Karpas-422 (cell line): ENCODE measurements at regions not wholly inside any gene's neighbourhood (a gene's known extent, or its start where the extent isn't known, plus 50 kb on each side); places are given as distances from the start of the nearest gene placed in this dataset.
"Not testable (repeated sequence)": the region's sequence is repeated elsewhere in the genome, so short reads cannot be mapped to it uniquely, and the experiment has no call there.

Experiments
- DNase-seq: peaks from one replicate; pipeline ENCODE4 v3.0.0-alpha.2; 2015
- H2AFZ ChIP-seq: fragments of 200-600 bp; sonication (generic); 2 replicates; pipeline ENCODE4 v1.6.1; 2014; ENCODE audit warnings: antibody characterized with exemption, low read length, mixed read lengths
- H3K27ac ChIP-seq: fragments of 200-600 bp; sonication (generic); 2 replicates; pipeline ENCODE4 v1.5.1; 2014; ENCODE audit warnings: mild to moderate bottlenecking, low read length, moderate library complexity
- H3K27me3 ChIP-seq: fragments of 200-600 bp; sonication (generic); 2 replicates; pipeline ENCODE4 v1.6.1; 2014; ENCODE audit warnings: low read length, mixed read lengths
- H3K36me3 ChIP-seq: fragments of 200-600 bp; sonication (generic); 2 replicates; pipeline ENCODE4 v1.6.1; 2014; ENCODE audit warnings: low read length, mixed read lengths; ENCODE audit not compliant: insufficient read depth
- H3K4me1 ChIP-seq: fragments of 200-600 bp; sonication (generic); 2 replicates; pipeline ENCODE4 v1.6.1; 2014; ENCODE audit warnings: mild to moderate bottlenecking, low read length, mixed read lengths
- H3K4me2 ChIP-seq: fragments of 200-600 bp; sonication (generic); 2 replicates; pipeline ENCODE4 v1.6.1; 2014; ENCODE audit warnings: low read length, low read depth, mild to moderate bottlenecking; ENCODE audit not compliant: poor library complexity, severe bottlenecking
- H3K4me3 ChIP-seq: fragments of 200-600 bp; sonication (generic); 2 replicates; pipeline ENCODE4 v1.5.1; 2014; ENCODE audit warnings: mild to moderate bottlenecking, antibody characterized with exemption, low read length, mixed read lengths
- H3K79me2 ChIP-seq: fragments of 200-600 bp; sonication (generic); 2 replicates; pipeline ENCODE4 v1.6.1; 2014; ENCODE audit warnings: mild to moderate bottlenecking, low read length, mixed read lengths
- H3K9ac ChIP-seq: fragments of 200-600 bp; sonication (generic); 2 replicates; pipeline ENCODE4 v1.6.0; 2014; ENCODE audit warnings: low read length
- H3K9me2 ChIP-seq: fragments of 200-600 bp; sonication (generic), shearing (Covaris generic); replicated peaks from 2 replicates; pipeline ENCODE4 v1.6.0; 2014; ENCODE audit warnings: mild to moderate bottlenecking, low read length, moderate library complexity; ENCODE audit not compliant: insufficient read depth
- H3K9me3 ChIP-seq: fragments of 300-700, 200-600 bp; sonication (generic); 2 replicates; pipeline ENCODE4 v1.6.1; 2014; ENCODE audit warnings: low read length, mixed read lengths
- H4K20me1 ChIP-seq: fragments of 200-600 bp; sonication (generic); 2 replicates; pipeline ENCODE4 v1.6.1; 2014; ENCODE audit warnings: mild to moderate bottlenecking, antibody characterized with exemption, low read length, low read depth; ENCODE audit not compliant: insufficient read depth

DNA sequence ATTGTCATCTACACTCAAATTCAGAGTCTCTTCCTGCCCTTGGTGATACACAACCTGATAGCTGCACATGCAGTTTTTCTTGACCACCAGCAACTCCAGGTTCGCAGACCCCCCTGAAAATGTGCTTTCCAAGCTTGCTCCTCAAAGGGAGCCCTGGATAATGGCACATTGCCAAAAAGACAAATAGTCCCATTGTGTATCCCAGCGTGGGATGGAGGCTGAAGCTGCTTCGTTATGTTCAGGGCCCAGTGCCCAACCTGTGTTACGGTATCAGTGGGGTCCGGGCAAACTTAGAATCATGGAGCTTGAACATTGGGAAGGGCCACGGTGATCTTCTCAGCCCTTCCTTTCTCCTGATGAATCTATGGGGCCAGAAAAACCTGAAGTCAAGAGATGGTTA lies 173.0 kb downstream of the TEX29 start:
- no peaks in the 10 kb centered on the region for H3K36me3 ChIP-seq
- no peaks in the 10 kb centered on the region for H3K27me3 ChIP-seq
- no peak overlapping the region for H3K4me3 ChIP-seq
- no peaks in the 10 kb centered on the region for H3K4me1 ChIP-seq
- no peaks in the 10 kb centered on the region for H4K20me1 ChIP-seq
- DNase-seq = no peak
- H2AFZ ChIP-seq = no peak overlapping the region
- H3K4me2 ChIP-seq = no peak overlapping the region
- H3K9ac ChIP-seq = no peak overlapping the region
- no peaks in the 10 kb centered on the region for H3K9me3 ChIP-seq
- H3K79me2 ChIP-seq = no peaks in the 10 kb centered on the region
- H3K27ac ChIP-seq = no peak overlapping the region
- H3K9me2 ChIP-seq = no peaks in the 10 kb centered on the region

DNA sequence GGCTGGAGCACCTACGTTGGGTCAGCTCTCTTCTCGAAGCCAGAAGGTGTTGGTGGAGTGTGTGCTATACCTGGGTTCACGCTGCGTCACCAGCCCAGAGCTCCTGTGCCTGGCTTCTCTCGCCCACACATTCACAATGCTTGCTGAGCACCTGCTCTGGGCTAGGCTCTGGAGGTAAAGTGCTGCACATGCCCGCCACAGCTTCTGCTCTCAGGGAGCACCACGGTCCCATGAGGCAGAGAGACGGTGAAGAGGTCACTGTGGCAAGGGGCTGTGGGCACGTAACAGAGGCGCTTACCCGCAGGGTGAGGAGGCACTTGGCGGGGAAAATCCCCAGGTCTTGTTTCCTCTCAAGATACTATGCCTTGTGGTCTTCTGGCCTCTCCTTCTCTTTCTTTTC lies 174.2 kb downstream of the TEX29 start:
- no peaks in the 10 kb centered on the region for H3K79me2 ChIP-seq
- no peak overlapping the region for H3K27ac ChIP-seq
- H3K4me2 ChIP-seq = no peak overlapping the region
- no peak overlapping the region for H3K9ac ChIP-seq
- no peak overlapping the region for H2AFZ ChIP-seq
- H4K20me1 ChIP-seq = no peaks in the 10 kb centered on the region
- no peaks in the 10 kb centered on the region for H3K9me2 ChIP-seq
- no peaks in the 10 kb centered on the region for H3K4me1 ChIP-seq
- H3K4me3 ChIP-seq = no peak overlapping the region
- H3K27me3 ChIP-seq = no peaks in the 10 kb centered on the region
- H3K9me3 ChIP-seq = no peaks in the 10 kb centered on the region
- no peaks in the 10 kb centered on the region for H3K36me3 ChIP-seq
- DNase-seq = no peak

DNA sequence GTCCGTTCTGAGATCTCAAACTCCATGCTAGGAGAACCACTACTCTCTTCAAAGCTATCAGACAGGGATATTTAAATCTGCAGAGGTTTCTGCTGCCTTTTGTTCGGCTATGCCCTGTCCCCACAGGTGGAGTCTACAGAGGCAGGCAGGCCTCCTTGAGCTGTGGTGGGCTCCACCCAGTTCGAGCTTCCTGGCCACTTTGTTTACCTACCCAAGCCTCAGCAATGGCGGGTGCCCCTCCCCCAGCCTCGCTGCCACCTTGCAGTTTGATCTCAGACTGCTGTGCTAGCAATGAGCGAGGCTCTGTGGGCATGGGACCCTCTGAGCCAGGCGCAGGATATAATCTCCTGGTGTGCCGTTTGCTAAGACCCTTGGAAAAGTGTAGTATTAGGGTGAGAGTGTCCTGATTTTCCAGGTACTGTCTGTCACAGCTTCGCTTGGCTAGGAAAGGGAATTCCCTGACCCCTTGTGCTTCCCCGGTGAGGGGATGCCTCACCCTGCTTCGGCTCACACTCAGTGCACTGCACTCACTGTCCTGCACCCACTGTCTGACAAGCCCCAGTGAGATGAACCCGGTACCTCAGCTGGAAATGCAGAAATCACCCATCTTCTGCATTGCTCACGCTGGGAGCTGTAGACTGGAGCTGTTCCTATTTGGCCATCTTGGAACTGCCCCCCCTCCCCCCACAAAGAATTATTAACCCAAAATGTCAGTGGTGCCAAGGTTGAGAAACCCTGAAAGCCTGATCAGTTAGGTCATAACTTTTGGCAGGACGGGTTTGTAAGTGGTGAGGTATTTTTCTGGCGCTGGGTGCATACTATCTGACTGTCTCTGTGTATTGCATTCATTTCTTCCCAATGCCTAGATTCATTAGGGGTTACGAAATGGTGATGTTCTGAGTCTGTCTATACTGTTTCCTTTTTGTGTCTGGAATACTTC lies 181.4 kb downstream of the TEX29 start:
- not testable (repeated sequence) for H2AFZ ChIP-seq, H3K36me3 ChIP-seq, H3K4me3 ChIP-seq, DNase-seq, H3K4me2 ChIP-seq, H3K27ac ChIP-seq, H3K9me2 ChIP-seq, H3K79me2 ChIP-seq, H4K20me1 ChIP-seq, H3K9ac ChIP-seq, H3K27me3 ChIP-seq, H3K9me3 ChIP-seq, H3K4me1 ChIP-seq

DNA sequence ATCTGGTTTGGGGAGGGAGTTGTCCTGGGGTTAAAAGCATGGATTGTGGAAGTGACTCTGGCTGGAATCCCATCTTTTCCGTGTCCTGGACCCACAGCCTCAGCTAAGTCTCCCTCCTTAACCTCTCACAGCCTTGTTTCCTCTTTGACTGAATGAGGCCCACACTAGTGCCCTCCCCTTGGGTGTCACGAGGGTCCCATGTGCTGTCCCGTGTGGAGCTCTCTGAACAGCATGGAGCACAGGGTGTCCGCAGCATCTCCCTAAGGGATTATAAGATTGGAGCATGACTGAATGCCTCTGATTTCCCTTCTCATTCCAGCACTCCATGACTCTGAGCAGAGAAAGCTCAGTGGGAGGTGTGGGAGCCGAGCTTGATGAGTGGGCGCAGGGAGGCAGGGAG lies 182.5 kb downstream of the TEX29 start:
- H3K79me2 ChIP-seq = no peaks in the 10 kb centered on the region
- no peaks in the 10 kb centered on the region for H3K27me3 ChIP-seq
- no peaks in the 10 kb centered on the region for H3K36me3 ChIP-seq
- no peak overlapping the region for H3K9ac ChIP-seq
- no peak overlapping the region for H3K4me2 ChIP-seq
- no peak overlapping the region for H3K27ac ChIP-seq
- H2AFZ ChIP-seq = no peak overlapping the region
- H3K9me3 ChIP-seq = no peaks in the 10 kb centered on the region
- no peaks in the 10 kb centered on the region for H3K4me1 ChIP-seq
- no peak overlapping the region for H3K4me3 ChIP-seq
- no peaks in the 10 kb centered on the region for H4K20me1 ChIP-seq
- no peaks in the 10 kb centered on the region for H3K9me2 ChIP-seq
- no peak for DNase-seq

DNA sequence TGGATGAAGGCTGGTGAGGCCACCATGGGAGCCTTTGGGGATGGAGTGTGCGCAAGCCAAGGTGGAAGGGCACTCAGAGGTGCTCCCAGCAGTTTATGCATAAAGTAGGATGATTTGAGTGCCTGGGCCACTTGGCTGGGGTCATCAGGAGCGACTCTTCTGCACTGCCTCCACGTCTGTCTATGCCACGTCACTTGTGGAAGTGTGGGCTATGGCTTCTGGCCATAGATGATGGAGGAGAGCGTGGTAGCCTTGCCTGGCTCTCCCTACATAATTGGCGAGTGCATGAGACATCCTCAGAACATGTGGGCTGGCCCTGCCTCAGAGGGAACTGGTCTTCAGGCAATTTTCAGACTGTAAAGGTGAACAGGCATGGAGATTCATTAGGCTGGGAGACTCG lies 182.9 kb downstream of the TEX29 start:
- H3K4me3 ChIP-seq = no peak overlapping the region
- H3K27me3 ChIP-seq = no peaks in the 10 kb centered on the region
- no peaks in the 10 kb centered on the region for H4K20me1 ChIP-seq
- H3K9me3 ChIP-seq = no peaks in the 10 kb centered on the region
- no peak overlapping the region for H3K27ac ChIP-seq
- H3K9ac ChIP-seq = no peak overlapping the region
- no peak overlapping the region for H3K4me2 ChIP-seq
- H3K36me3 ChIP-seq = no peaks in the 10 kb centered on the region
- H3K4me1 ChIP-seq = no peaks in the 10 kb centered on the region
- H3K9me2 ChIP-seq = no peaks in the 10 kb centered on the region
- H2AFZ ChIP-seq = no peak overlapping the region
- no peak for DNase-seq
- no peaks in the 10 kb centered on the region for H3K79me2 ChIP-seq

DNA sequence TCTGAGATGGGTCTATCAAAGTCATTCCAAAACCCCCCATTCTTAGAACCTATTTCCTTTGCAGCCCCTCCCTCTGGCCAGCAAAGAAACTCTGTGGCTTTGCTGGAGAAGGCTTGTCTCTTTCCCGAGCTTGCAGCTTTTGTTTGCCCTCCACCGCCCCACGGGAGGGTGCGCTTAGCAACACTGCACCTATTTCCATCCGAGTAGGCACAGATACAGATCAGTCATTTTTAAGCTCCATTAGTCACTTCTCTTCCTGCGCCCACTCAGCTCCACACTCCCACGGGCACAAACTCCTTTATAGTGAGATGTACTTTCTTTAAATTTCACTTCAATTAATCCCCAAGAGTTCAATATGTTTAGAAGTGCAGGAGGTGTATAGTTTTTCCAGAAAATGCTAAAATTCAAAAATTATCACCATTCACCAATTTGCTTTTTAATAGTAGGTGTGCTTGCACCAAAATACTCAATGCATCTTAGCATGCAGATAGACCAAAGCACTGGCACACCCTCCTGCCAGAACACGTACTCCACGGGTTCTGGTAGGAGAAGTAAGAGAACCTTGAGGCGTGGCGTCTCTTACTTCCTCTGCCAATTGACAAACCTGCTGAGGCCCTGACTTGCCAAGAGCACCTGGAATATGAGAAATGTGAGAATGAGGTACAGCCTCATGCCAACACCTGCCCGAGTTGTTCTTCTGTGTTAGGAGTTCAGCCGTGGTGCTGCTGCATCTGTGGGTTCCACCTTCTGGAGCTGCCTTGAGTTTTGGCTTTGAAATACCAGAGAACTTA lies 183.7 kb downstream of the TEX29 start:
- H2AFZ ChIP-seq = no peak overlapping the region

DNA sequence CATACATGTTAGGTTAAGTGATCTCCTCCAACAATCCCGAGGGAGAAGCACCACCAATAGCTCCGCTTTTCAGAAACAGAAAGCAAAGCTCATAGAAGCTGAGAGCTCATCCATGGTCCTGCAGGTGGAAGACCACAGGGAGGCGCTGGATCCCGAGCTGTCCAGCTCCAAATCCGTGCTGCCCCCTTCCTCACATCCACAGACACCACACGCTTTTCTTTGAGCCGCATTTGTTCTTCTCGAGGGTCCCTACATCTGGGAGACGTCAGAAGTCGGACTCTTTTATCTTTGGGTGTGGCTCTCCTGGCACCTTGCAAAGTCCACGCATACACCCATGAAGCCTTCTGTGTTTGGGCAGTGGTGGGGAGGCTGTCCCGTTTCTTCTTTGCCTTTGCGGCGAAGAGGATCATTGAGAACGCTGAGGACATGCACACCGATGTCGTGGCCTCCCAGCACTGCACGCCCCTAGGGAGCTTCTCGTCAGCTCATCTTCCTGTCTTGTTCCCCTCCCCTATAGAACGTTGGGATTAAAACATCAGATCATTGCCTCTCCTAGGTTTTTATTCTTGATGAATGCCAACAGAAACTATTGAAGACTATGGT lies 184.8 kb downstream of the TEX29 start:
- Histone ChIP-seq H3K4me2 (no peak overlapping the region), H3K27me3 (no peaks in the 10 kb centered on the region), H3K79me2 (no peaks in the 10 kb centered on the region), H3K36me3 (no peaks in the 10 kb centered on the region), H3K4me1 (no peaks in the 10 kb centered on the region), H3K9ac (no peak overlapping the region), H3K9me2 (no peaks in the 10 kb centered on the region), H4K20me1 (no peaks in the 10 kb centered on the region), H2AFZ (no peak overlapping the region), H3K4me3 (no peak overlapping the region), H3K27ac (no peak overlapping the region), H3K9me3 (no peaks in the 10 kb centered on the region)
- no peak for DNase-seq

More for the DNA sequence above, 183.7 kb downstream of the TEX29 start:
- H3K9me2 ChIP-seq = no peaks in the 10 kb centered on the region
- no peaks in the 10 kb centered on the region for H4K20me1 ChIP-seq
- no peaks in the 10 kb centered on the region for H3K79me2 ChIP-seq
- H3K9me3 ChIP-seq = no peaks in the 10 kb centered on the region
- DNase-seq = no peak
- no peak overlapping the region for H3K4me2 ChIP-seq
- H3K4me1 ChIP-seq = no peaks in the 10 kb centered on the region
- no peaks in the 10 kb centered on the region for H3K27me3 ChIP-seq
- no peak overlapping the region for H3K9ac ChIP-seq
- H3K4me3 ChIP-seq = no peak overlapping the region
- no peaks in the 10 kb centered on the region for H3K36me3 ChIP-seq
- no peak overlapping the region for H3K27ac ChIP-seq

DNA sequence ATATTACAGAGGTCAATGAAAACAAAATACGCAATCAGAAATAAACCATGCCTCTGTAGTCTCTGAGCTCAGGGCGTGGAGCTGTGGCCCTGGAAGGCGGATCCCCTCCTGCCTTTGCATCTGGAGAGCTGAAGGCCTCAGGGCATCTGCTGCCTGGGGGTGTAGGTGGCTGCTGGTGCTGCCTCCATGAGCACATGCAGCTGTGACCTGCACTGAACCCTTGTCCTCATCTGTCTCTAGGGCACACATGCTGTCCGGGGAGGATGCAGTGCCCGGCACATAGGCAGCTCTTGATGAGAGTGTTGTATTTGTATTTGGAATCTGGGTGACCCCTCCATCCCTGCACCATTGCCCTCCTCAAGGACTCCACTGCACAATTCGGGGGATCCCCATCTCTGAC lies 185.7 kb downstream of the TEX29 start:
- no peak overlapping the region for H3K9ac ChIP-seq
- H3K4me2 ChIP-seq = no peak overlapping the region
- H3K9me2 ChIP-seq = no peaks in the 10 kb centered on the region
- H3K27me3 ChIP-seq = no peaks in the 10 kb centered on the region
- H3K36me3 ChIP-seq = no peaks in the 10 kb centered on the region
- H3K27ac ChIP-seq = no peak overlapping the region
- no peaks in the 10 kb centered on the region for H3K9me3 ChIP-seq
- H3K79me2 ChIP-seq = no peaks in the 10 kb centered on the region
- no peak for DNase-seq
- no peaks in the 10 kb centered on the region for H3K4me1 ChIP-seq
- H2AFZ ChIP-seq = no peak overlapping the region
- H4K20me1 ChIP-seq = no peaks in the 10 kb centered on the region
- no peak overlapping the region for H3K4me3 ChIP-seq
